OCI-LY7 (cell line): ENCODE measurements at regions not wholly inside any gene's neighbourhood (a gene's known extent, or its start where the extent isn't known, plus 50 kb on each side); places are given as distances from the start of the nearest gene placed in this dataset.

ENCODE experiments used
- BruUV-seq: library from RNA; stranded (reverse); fragments of 400-500 nt; replicated peaks from 2 replicates; lab custom pipeline; 2021; lab: Mats Ljungman, UMichigan
- CTCF ChIA-PET: fragments of 300-600 bp; sonication (Branson Sonifier 250); formaldehyde crosslinking; loops from one replicate; lab custom pipeline; 2022; ENCODE audit warnings: antibody characterized with exemption; ENCODE audit not compliant: unreplicated experiment; lab: Charles Lee
- POLR2A ChIA-PET: fragments of 300-600 bp; sonication (Branson Sonifier 250); formaldehyde crosslinking; loops from one replicate; lab custom pipeline; 2022; ENCODE audit warnings: antibody characterized with exemption; lab: Charles Lee
- DNase-seq: peaks from one replicate; pipeline ENCODE4 v3.0.0-alpha.2; 2015; ENCODE audit warnings: low spot score
- H2AFZ ChIP-seq: fragments of 200-600 bp; sonication (generic), shearing (Covaris generic); 2 replicates; pipeline ENCODE4 v1.6.1; 2014; ENCODE audit warnings: mild to moderate bottlenecking, antibody characterized with exemption, low read length, moderate library complexity
- H3K27ac ChIP-seq: fragments of 200-600 bp; sonication (generic); 2 replicates; pipeline ENCODE4 v1.5.1; 2014; ENCODE audit warnings: mixed run types, low read depth, mild to moderate bottlenecking, moderate library complexity, low read length, inconsistent platforms; ENCODE audit not compliant: poor library complexity, severe bottlenecking
- H3K36me3 ChIP-seq: fragments of 200-600 bp; sonication (generic); 2 replicates; pipeline ENCODE4 v1.6.1; 2014; ENCODE audit warnings: mild to moderate bottlenecking, antibody characterized with exemption, low read length, moderate library complexity, mixed read lengths; ENCODE audit not compliant: insufficient read depth
- H3K4me1 ChIP-seq: fragments of 200-600 bp; sonication (generic); 2 replicates; pipeline ENCODE4 v1.5.1; 2014; ENCODE audit warnings: mild to moderate bottlenecking, low read length; ENCODE audit not compliant: insufficient read depth, poor library complexity, severe bottlenecking
- H3K4me2 ChIP-seq: fragments of 200-600 bp; sonication (generic); 2 replicates; pipeline ENCODE4 v1.6.1; 2014; ENCODE audit warnings: mild to moderate bottlenecking, low read length
- H3K4me3 ChIP-seq: fragments of 200-600 bp; sonication (generic); 2 replicates; pipeline ENCODE4 v1.5.1; 2014; ENCODE audit warnings: mild to moderate bottlenecking, low read depth, low read length; ENCODE audit not compliant: poor library complexity, severe bottlenecking
- H3K79me2 ChIP-seq: fragments of 200-600 bp; sonication (generic); 2 replicates; pipeline ENCODE4 v1.6.1; 2016; ENCODE audit warnings: low read depth, mild to moderate bottlenecking, low read length, moderate library complexity, mixed read lengths; ENCODE audit not compliant: insufficient read depth
- H3K9me2 ChIP-seq: fragments of 200-600 bp; sonication (generic); 2 replicates; pipeline ENCODE4 v1.6.1; 2016; ENCODE audit warnings: mild to moderate bottlenecking, low read length, mixed read lengths; ENCODE audit not compliant: insufficient read depth
- H3K9me3 ChIP-seq: fragments of 200-600 bp; sonication (generic); 2 replicates; pipeline ENCODE4 v1.6.1; 2014; ENCODE audit warnings: mild to moderate bottlenecking, mixed run types, low read length, mixed read lengths
- H4K20me1 ChIP-seq: fragments of 200-600 bp; sonication (generic); 2 replicates; pipeline ENCODE4 v1.6.1; 2014; ENCODE audit warnings: mild to moderate bottlenecking, antibody characterized with exemption, low read length, moderate library complexity, mixed read lengths; ENCODE audit not compliant: insufficient read depth
- CTCF ChIP-seq: fragments of 200-600 bp; sonication (generic); conservative IDR thresholded peaks from 2 replicates; pipeline ENCODE4 v1.5.1; 2014; ENCODE audit warnings: mild to moderate bottlenecking, antibody characterized with exemption, low read length, moderate library complexity, mixed read lengths
- EZH2phosphoT487 ChIP-seq: fragments of 200-600 bp; sonication (generic); IDR thresholded peaks from 2 replicates; pipeline ENCODE4 v1.6.1; 2018; ENCODE audit warnings: low read depth, borderline replicate concordance, mild to moderate bottlenecking, mixed run types, antibody characterized with exemption, low read length, moderate library complexity, mixed read lengths
- intact Hi-C: fragments of 100-400 bp; cut with micrococcal nuclease; formaldehyde crosslinking; loops from one replicate; pipeline ENCODE4 v1.10.0; 2022; ENCODE audit not compliant: unreplicated experiment

- TF ChIP-seq EZH2phosphoT487: no peak
- TF ChIP-seq CTCF: peak; percentile 61
- H3K9me3 ChIP-seq: no peaks in the 10 kb centered on the region
- no peak overlapping the region for H3K4me3 ChIP-seq
- H3K9me2 ChIP-seq: no peaks in the 10 kb centered on the region
- no peaks in the 10 kb centered on the region for H3K79me2 ChIP-seq
- peak; percentile 1 for DNase-seq
- no peak overlapping the region for H2AFZ ChIP-seq
- H4K20me1 ChIP-seq: no peaks in the 10 kb centered on the region
- ChIA-PET CTCF (no interaction called here), POLR2A (no interaction called here)
- H3K4me1 ChIP-seq: no peaks in the 10 kb centered on the region
- no TSS peak for BruUV-seq
- intact Hi-C loops: no loop called here
- no peak overlapping the region for H3K27ac ChIP-seq
- no peak overlapping the region for H3K4me2 ChIP-seq
- H3K36me3 ChIP-seq: no peaks in the 10 kb centered on the region
These were observed 177.2 kb downstream of the MOSPD2 start for GRCh38 chrX:15050395-15050794.

- CTCF ChIA-PET: no interaction called here
- POLR2A ChIA-PET: no interaction called here
- BruUV-seq: no TSS peak
- H3K9me2 ChIP-seq: no peaks in the 10 kb centered on the region
- H3K4me3 ChIP-seq: no peak overlapping the region
- intact Hi-C loops: no loop called here
- no peaks in the 10 kb centered on the region for H3K4me1 ChIP-seq
- H3K79me2 ChIP-seq: no peaks in the 10 kb centered on the region
- H3K4me2 ChIP-seq: no peak overlapping the region
- H4K20me1 ChIP-seq: no peaks in the 10 kb centered on the region
- TF ChIP-seq CTCF: no peak
- TF ChIP-seq EZH2phosphoT487: no peak
- H2AFZ ChIP-seq: no peak overlapping the region
- no peaks in the 10 kb centered on the region for H3K36me3 ChIP-seq
- no peak overlapping the region for H3K27ac ChIP-seq
- DNase-seq: no peak
- H3K9me3 ChIP-seq: no peaks in the 10 kb centered on the region
These were observed 170.3 kb downstream of the MOSPD2 start for GRCh38 chrX:15043538-15043937.

- no peak overlapping the region for H2AFZ ChIP-seq
- TF ChIP-seq EZH2phosphoT487: no peak
- no peak for TF ChIP-seq CTCF
- H3K27ac ChIP-seq: no peak overlapping the region
- H4K20me1 ChIP-seq: no peaks in the 10 kb centered on the region
- no TSS peak for BruUV-seq
- H3K9me3 ChIP-seq: no peaks in the 10 kb centered on the region
- no peak for DNase-seq
- no peak overlapping the region for H3K4me3 ChIP-seq
- H3K4me2 ChIP-seq: no peak overlapping the region
- ChIA-PET CTCF (no interaction called here), POLR2A (no interaction called here)
- intact Hi-C loops: no loop called here
- H3K4me1 ChIP-seq: no peaks in the 10 kb centered on the region
- no peaks in the 10 kb centered on the region for H3K79me2 ChIP-seq
- no peaks in the 10 kb centered on the region for H3K36me3 ChIP-seq
- H3K9me2 ChIP-seq: no peaks in the 10 kb centered on the region
These were observed 160.7 kb downstream of the MOSPD2 start for GRCh38 chrX:15033917-15034316.
